Endodermal cell (in vitro differentiated cells): ENCODE measurements at regions not wholly inside any gene's neighbourhood (a gene's known extent, or its start where the extent isn't known, plus 50 kb on each side); places are given as distances from the start of the nearest gene placed in this dataset.

Experiments
- DNase-seq: peaks from one replicate; pipeline ENCODE4 v3.0.0-alpha.2; 2017
- H3K27ac ChIP-seq: 2 replicates; pipeline ENCODE4 v1.5.1; 2013; ENCODE audit warnings: mild to moderate bottlenecking, low read depth, low read length, moderate library complexity
- H3K27me3 ChIP-seq: 2 replicates; pipeline ENCODE4 v1.6.1; 2013; ENCODE audit warnings: mild to moderate bottlenecking, low read length, moderate library complexity; ENCODE audit not compliant: insufficient read depth, control insufficient read depth, poor library complexity, severe bottlenecking
- H3K36me3 ChIP-seq: 2 replicates; pipeline ENCODE4 v1.7.0; 2013; ENCODE audit warnings: mild to moderate bottlenecking, low read length, moderate library complexity; ENCODE audit not compliant: control insufficient read depth, insufficient read depth
- H3K4me1 ChIP-seq: one replicate; pipeline ENCODE4 v1.7.0; 2013; ENCODE audit warnings: low read length; ENCODE audit not compliant: control insufficient read depth, insufficient read depth
- H3K4me3 ChIP-seq: 2 replicates; pipeline ENCODE4 v1.5.1; 2013; ENCODE audit warnings: mild to moderate bottlenecking, low read length, moderate library complexity
- H3K9ac ChIP-seq: 2 replicates; pipeline ENCODE4 v1.6.1; 2013; ENCODE audit warnings: mild to moderate bottlenecking, low read length, moderate library complexity; ENCODE audit not compliant: poor library complexity, severe bottlenecking; ENCODE audit errors: extremely low read depth
- H3K9me3 ChIP-seq: 2 replicates; pipeline ENCODE4 v1.6.1; 2013; ENCODE audit warnings: mild to moderate bottlenecking, low read length, moderate library complexity; ENCODE audit not compliant: control insufficient read depth
- H3K27ac Mint-ChIP-seq: 2 replicates; pipeline ENCODE4 v1.8.0; 2020; ENCODE audit warnings: mixed read lengths
- H3K27me3 Mint-ChIP-seq: 2 replicates; pipeline ENCODE4 v1.8.0; 2021; ENCODE audit warnings: mild to moderate bottlenecking, mixed read lengths; ENCODE audit not compliant: insufficient read depth
- H3K36me3 Mint-ChIP-seq: 2 replicates; pipeline ENCODE4 v1.8.0; 2020; ENCODE audit warnings: low read depth, mixed read lengths
- H3K4me1 Mint-ChIP-seq: 2 replicates; pipeline ENCODE4 v1.8.0; 2020; ENCODE audit warnings: mixed read lengths
- H3K4me3 Mint-ChIP-seq: 2 replicates; pipeline ENCODE4 v1.8.0; 2020; ENCODE audit warnings: mild to moderate bottlenecking, moderate library complexity, mixed read lengths
- H3K9me3 Mint-ChIP-seq: 2 replicates; pipeline ENCODE4 v1.8.0; 2020; ENCODE audit warnings: mild to moderate bottlenecking, mixed read lengths
- WGBS, 2 experiments: methylation state at CpG; one replicate each; pipeline versions ENCODE4 v1.1.5 to v1.1.7; 2013; ENCODE audit warnings: missing lambda C conversion rate in 2 of 2, mixed read lengths in 1 of 2; ENCODE audit not compliant: insufficient coverage in 1 of 2, insufficient read length in 1 of 2; 5-methylcytosine and 5-hydroxymethylcytosine counted together
- TF ChIP-seq, protein P1 (sequence below): fragments of 200-600 bp; sonication (generic); conservative IDR thresholded peaks from 2 replicates; pipeline ENCODE4 v1.5.0; 2021; ENCODE audit warnings: antibody characterized with exemption, mild to moderate bottlenecking

DNA sequence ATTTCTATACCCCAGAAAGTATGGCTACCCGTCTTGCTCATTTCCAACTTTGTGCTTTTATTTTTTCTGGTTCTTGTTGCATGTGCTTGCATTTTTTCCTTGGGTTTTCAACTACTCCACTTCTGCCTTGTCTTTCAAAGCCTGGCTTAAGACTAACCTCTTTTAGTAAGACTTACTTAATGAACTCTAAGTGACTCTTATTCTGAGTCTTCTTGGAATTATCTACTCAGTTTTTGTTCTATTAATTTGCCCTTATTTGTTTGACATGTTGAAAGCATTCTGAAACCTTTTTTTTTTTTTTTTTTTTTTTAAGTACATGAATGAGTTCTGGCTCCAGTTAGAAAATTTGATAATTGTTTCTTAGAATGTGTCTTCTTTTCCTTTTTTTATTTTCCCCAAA lies 74.8 kb downstream of the SLIT2 start:
- DNase-seq, result no peak
- Histone ChIP-seq H3K27ac (no peak overlapping the region), H3K4me3 (no peak overlapping the region), H3K27me3 (peaks cover 3% of the 10 kb centered on the region), H3K9me3 (no peaks in the 10 kb centered on the region), H3K9ac (no peak overlapping the region), H3K4me1 (no peaks in the 10 kb centered on the region), H3K36me3 (no peaks in the 10 kb centered on the region)
- TF ChIP-seq, protein P1, sequence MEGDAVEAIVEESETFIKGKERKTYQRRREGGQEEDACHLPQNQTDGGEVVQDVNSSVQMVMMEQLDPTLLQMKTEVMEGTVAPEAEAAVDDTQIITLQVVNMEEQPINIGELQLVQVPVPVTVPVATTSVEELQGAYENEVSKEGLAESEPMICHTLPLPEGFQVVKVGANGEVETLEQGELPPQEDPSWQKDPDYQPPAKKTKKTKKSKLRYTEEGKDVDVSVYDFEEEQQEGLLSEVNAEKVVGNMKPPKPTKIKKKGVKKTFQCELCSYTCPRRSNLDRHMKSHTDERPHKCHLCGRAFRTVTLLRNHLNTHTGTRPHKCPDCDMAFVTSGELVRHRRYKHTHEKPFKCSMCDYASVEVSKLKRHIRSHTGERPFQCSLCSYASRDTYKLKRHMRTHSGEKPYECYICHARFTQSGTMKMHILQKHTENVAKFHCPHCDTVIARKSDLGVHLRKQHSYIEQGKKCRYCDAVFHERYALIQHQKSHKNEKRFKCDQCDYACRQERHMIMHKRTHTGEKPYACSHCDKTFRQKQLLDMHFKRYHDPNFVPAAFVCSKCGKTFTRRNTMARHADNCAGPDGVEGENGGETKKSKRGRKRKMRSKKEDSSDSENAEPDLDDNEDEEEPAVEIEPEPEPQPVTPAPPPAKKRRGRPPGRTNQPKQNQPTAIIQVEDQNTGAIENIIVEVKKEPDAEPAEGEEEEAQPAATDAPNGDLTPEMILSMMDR, result no peak
- WGBS, 2 experiments, result 87 to 100% methylated on average over 1 of the region's 1 CpG
- Mint-ChIP-seq H3K4me1 (no peaks in the 10 kb centered on the region), H3K4me3 (no peak overlapping the region), H3K27ac (no peak overlapping the region), H3K27me3 (no peaks in the 10 kb centered on the region), H3K36me3 (no peaks in the 10 kb centered on the region), H3K9me3 (no peaks in the 10 kb centered on the region)

DNA sequence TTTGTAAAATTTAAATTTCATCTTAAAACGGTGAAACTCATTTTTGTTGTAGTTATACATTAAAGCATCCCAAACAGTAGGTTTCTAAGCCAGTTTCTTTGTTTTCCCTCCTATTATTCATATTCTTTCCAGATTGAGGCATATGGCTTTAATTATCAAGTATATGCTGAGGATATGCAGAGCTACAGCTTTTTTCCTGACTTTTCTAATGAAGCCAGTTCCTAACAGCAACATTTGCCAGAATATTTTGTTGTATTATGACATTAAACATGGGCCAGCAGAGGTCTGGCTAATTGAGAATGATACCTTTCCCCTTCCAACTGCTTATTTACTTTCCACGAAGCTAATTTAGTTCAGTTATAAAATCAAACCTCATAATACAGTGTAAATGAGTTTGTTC lies 75.3 kb downstream of the SLIT2 start:
- H3K9me3 Mint-ChIP-seq, result no peaks in the 10 kb centered on the region
- TF ChIP-seq, protein P1, result no peak
- Histone ChIP-seq H3K36me3 (no peaks in the 10 kb centered on the region), H3K9me3 (no peaks in the 10 kb centered on the region), H3K9ac (no peak overlapping the region), H3K4me1 (no peaks in the 10 kb centered on the region), H3K4me3 (no peak overlapping the region), H3K27ac (no peak overlapping the region), H3K27me3 (no peaks in the 10 kb centered on the region)
- H3K27me3 Mint-ChIP-seq, result no peaks in the 10 kb centered on the region
- no peak overlapping the region for H3K4me3 Mint-ChIP-seq
- no peaks in the 10 kb centered on the region for H3K36me3 Mint-ChIP-seq
- no peak for DNase-seq
- 82% methylated on average over 2 of the region's 2 CpGs; no CpG with 5 or more reads in 1 of the 2 experiments for WGBS, 2 experiments
- no peaks in the 10 kb centered on the region for H3K4me1 Mint-ChIP-seq
- H3K27ac Mint-ChIP-seq, result no peak overlapping the region

DNA sequence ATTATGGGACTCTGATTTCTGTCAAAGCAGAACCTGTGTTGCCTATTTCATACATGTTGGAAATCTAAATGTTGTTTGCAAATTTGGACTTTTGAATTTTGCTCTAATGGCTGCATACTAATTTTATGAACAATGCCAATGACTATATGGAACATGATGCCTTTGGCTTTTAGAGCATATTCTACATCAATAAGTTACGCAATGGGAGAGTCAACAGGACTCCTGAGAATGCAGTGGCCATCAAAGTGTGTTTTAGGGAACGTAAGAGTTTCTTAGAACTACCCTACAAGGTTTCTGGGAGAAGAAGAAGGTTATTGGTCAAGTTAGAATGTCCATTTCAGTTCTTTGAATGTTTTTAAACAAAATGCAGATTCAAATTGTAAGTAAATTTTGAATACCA lies 76.1 kb downstream of the SLIT2 start:
- Mint-ChIP-seq H3K27me3 (no peaks in the 10 kb centered on the region), H3K9me3 (no peaks in the 10 kb centered on the region), H3K4me3 (no peak overlapping the region), H3K4me1 (no peaks in the 10 kb centered on the region), H3K27ac (no peak overlapping the region), H3K36me3 (no peaks in the 10 kb centered on the region)
- no peak overlapping the region for H3K9ac ChIP-seq
- H3K27ac ChIP-seq, result no peak overlapping the region
- TF ChIP-seq, protein P1, result no peak
- no peak for DNase-seq
- 92 to 95% methylated on average over 2 of the region's 2 CpGs for WGBS, 2 experiments
- no peaks in the 10 kb centered on the region for H3K9me3 ChIP-seq
- no peaks in the 10 kb centered on the region for H3K36me3 ChIP-seq
- no peaks in the 10 kb centered on the region for H3K27me3 ChIP-seq
- H3K4me3 ChIP-seq, result no peak overlapping the region
- no peaks in the 10 kb centered on the region for H3K4me1 ChIP-seq
